GM18868 (cell line): ENCODE measurements at regions not wholly inside any gene's neighbourhood (a gene's known extent, or its start where the extent isn't known, plus 50 kb on each side); places are given as distances from the start of the nearest gene placed in this dataset.

Source experiments
- ATAC-seq: cut with Tn5 transposase; IDR thresholded peaks from one replicate; pipeline ENCODE4 v1.9.1; 2021; ENCODE audit warnings: mild to moderate bottlenecking, moderate library complexity; ENCODE audit not compliant: unreplicated experiment

GRCh38 chr11:70532731-70533130, 134.4 kb downstream of the CTTN start:
- no peak for ATAC-seq

GRCh38 chr11:70535191-70535971, 137.1 kb downstream of the CTTN start:
- ATAC-seq, result no peak

GRCh38 chr11:70536051-70536877, 137.9 kb downstream of the CTTN start:
- no peak for ATAC-seq

GRCh38 chr11:70537576-70538571, 139.5 kb downstream of the CTTN start:
- no peak for ATAC-seq

GRCh38 chr11:70538641-70539359, 140.5 kb downstream of the CTTN start:
- ATAC-seq, result no peak

- no peak for ATAC-seq
Observed at GRCh38 chr11:70539360-70540095, 141.2 kb downstream of the CTTN start.

- no peak for ATAC-seq
Observed at GRCh38 chr11:70540196-70540595, 141.9 kb downstream of the CTTN start.

- ATAC-seq, result no peak
Observed at GRCh38 chr11:70541176-70541575, 142.8 kb downstream of the CTTN start.

- no peak for ATAC-seq
Observed at GRCh38 chr11:70541699-70542098, 143.4 kb downstream of the CTTN start.

GRCh38 chr11:70542406-70542805, 144.1 kb downstream of the CTTN start:
- ATAC-seq, result no peak

GRCh38 chr11:70542811-70543210, 144.5 kb downstream of the CTTN start:
- no peak for ATAC-seq

GRCh38 chr11:70543611-70544010, 145.3 kb downstream of the CTTN start:
- ATAC-seq, result no peak

GRCh38 chr11:70544067-70544773, 145.9 kb downstream of the CTTN start:
- no peak for ATAC-seq

GRCh38 chr11:70544774-70545609, 146.7 kb downstream of the CTTN start:
- no peak for ATAC-seq

GRCh38 chr11:70545610-70545912, 147.2 kb downstream of the CTTN start:
- ATAC-seq, result no peak

GRCh38 chr11:70546191-70546940, 148.0 kb downstream of the CTTN start:
- no peak for ATAC-seq

- no peak for ATAC-seq
Observed at GRCh38 chr11:70547386-70547785, 149.1 kb downstream of the CTTN start.
